Gastroesophageal sphincter (tissue), 2 donors: ENCODE measurements at regions not wholly inside any gene's neighbourhood (a gene's known extent, or its start where the extent isn't known, plus 50 kb on each side); places are given as distances from the start of the nearest gene placed in this dataset.

Source experiments
- POLR2A ChIP-seq, 2 donors: fragments of 450-650 bp; IDR thresholded peaks; one replicate each; pipeline ENCODE4 v1.6.1; 2017; ENCODE audit warnings: antibody characterized with exemption in 2 of 2, mild to moderate bottlenecking in 2 of 2, moderate library complexity in 1 of 2
- POLR2AphosphoS5 ChIP-seq: sonication (generic); formaldehyde crosslinking; IDR thresholded peaks from one replicate; pipeline ENCODE4 v1.6.1; 2017; ENCODE audit warnings: antibody characterized with exemption

GRCh38 chr18:6621437-6621836, 108.1 kb upstream of the ARHGAP28 start:
- TF ChIP-seq POLR2AphosphoS5 (no peak), POLR2A (IDR thresholded peaks at IDR 0.05) (no peak)
